Spleen (tissue), 11 donors: ENCODE measurements at regions not wholly inside any gene's neighbourhood (a gene's known extent, or its start where the extent isn't known, plus 50 kb on each side); places are given as distances from the start of the nearest gene placed in this dataset.

Experiments
- DNase-seq: peaks from one replicate; pipeline ENCODE4 v3.0.0-alpha.2; 2020
- H3K27ac ChIP-seq, 8 donors: fragments of 200-600 bp; sonication (generic) in 7 of 8; 1 replicate in 4 of 8; 2 replicates in 4 of 8; pipeline versions ENCODE4 v1.5.0 to v1.8.0; 2016 to 2021; ENCODE audit warnings: inconsistent platforms in 4 of 8, mild to moderate bottlenecking in 4 of 8, moderate library complexity in 1 of 8
- H3K27me3 ChIP-seq, 7 donors: fragments of 200-600 bp; sonication (generic) in 6 of 7; replicated peaks in 1 of 7; 1 replicate in 4 of 7; 2 replicates in 3 of 7; pipeline versions ENCODE4 v1.5.0 to v1.8.0; 2016 to 2021; ENCODE audit warnings: inconsistent platforms in 3 of 7, mild to moderate bottlenecking in 1 of 7
- H3K36me3 ChIP-seq, 6 donors: fragments of 200-600 bp; sonication (generic) in 5 of 6; 1 replicate in 4 of 6; 2 replicates in 2 of 6; pipeline versions ENCODE4 v1.5.0 to v1.8.0; 2016 to 2021; ENCODE audit warnings: inconsistent platforms in 2 of 6
- H3K4me1 ChIP-seq, 6 donors: fragments of 200-600 bp; sonication (generic) in 5 of 6; 1 replicate in 3 of 6; 2 replicates in 3 of 6; pipeline versions ENCODE4 v1.5.0 to v1.8.0; 2016 to 2021; ENCODE audit warnings: inconsistent platforms in 3 of 6
- H3K4me3 ChIP-seq, 8 donors: fragments of 200-600 bp; sonication (generic) in 7 of 8; 1 replicate in 4 of 8; 2 replicates in 4 of 8; pipeline versions ENCODE4 v1.5.0 to v1.8.0; 2016 to 2021; ENCODE audit warnings: inconsistent platforms in 4 of 8, mild to moderate bottlenecking in 4 of 8, moderate library complexity in 2 of 8
- H3K9me3 ChIP-seq, 8 donors: fragments of 200-600 bp; sonication (generic) in 7 of 8; 1 replicate in 4 of 8; 2 replicates in 4 of 8; pipeline versions ENCODE4 v1.5.0 to v1.8.0; 2016 to 2021; ENCODE audit warnings: inconsistent platforms in 4 of 8
- CTCF ChIP-seq, 11 experiments: fragments of 200-600 bp in 7 of 11; fragments of 450-650 bp in 4 of 11; sonication (generic) in 4 of 11; IDR thresholded peaks in 8 of 11; conservative IDR thresholded peaks in 3 of 11; 1 replicate in 7 of 11; 2 replicates in 4 of 11; pipeline versions ENCODE4 v1.4.0 to v1.8.0; 2016 to 2021; ENCODE audit warnings: antibody characterized with exemption in 11 of 11, inconsistent platforms in 4 of 11, mild to moderate bottlenecking in 1 of 11
- POLR2A ChIP-seq, 3 donors: fragments of 450-650 bp; IDR thresholded peaks; one replicate each; pipeline ENCODE4 v1.5.1; 2017; ENCODE audit warnings: antibody characterized with exemption in 3 of 3, mild to moderate bottlenecking in 1 of 3
- POLR2AphosphoS5 ChIP-seq, 3 donors: sonication (generic); formaldehyde crosslinking; IDR thresholded peaks; one replicate each; pipeline ENCODE4 v1.5.1; 2017; ENCODE audit warnings: antibody characterized with exemption in 3 of 3
- WGBS, 5 donors: extraction: QIAGEN DNeasy Blood & Tissue Kit in 3 of 5; methylation state at CpG; one replicate each; pipeline versions ENCODE4 v1.1.5 to v1.1.7; 2013 to 2018; 5-methylcytosine and 5-hydroxymethylcytosine counted together
- intact Hi-C: fragments of 100-400 bp; cut with DNase I; formaldehyde crosslinking; loops from one replicate; pipeline ENCODE4 v1.15.0; 2023; ENCODE audit warnings: low total_unique reads
- donor health status: healthy with polysubstance abuse.
- donor health status: DM: no; HTN: no; CAD: no; lungs with moderate emphysema.
- donor health status: DM: no; HTN: no; CAD: no.
- donor health status: Bipolar disorder and iron deficiency.
- donor health status: healthy.
- donor health status: DM: no; HTN: no; CAD: no.
- donor health status: DM: yes; HTN: yes; CAD: no.

- Histone ChIP-seq H3K4me3 (no peak overlapping the region), H3K9me3 (peaks cover 0 to 11% (median 2%) of the 10 kb centered on the region in 8 donors), H3K36me3 (no peaks in the 10 kb centered on the region), H3K4me1 (no peaks in the 10 kb centered on the region), H3K27me3 (no peaks in the 10 kb centered on the region), H3K27ac (no peak overlapping the region)
- intact Hi-C loops = no loop called here
- 41 to 67% (median 56%) methylated on average over 4 of the region's 4 CpGs for WGBS, 5 donors
- no peak for TF ChIP-seq POLR2AphosphoS5 (IDR thresholded peaks at IDR 0.05)
- no peak for TF ChIP-seq POLR2A (IDR thresholded peaks at IDR 0.05)
- no peak for TF ChIP-seq CTCF (IDR thresholded peaks at IDR 0.05 in 8 of 11, conservative IDR thresholded peaks at IDR 0.05 in 3 of 11)
- no peak for DNase-seq
Measured at GRCh38 chr5:29780401-29780800, 1413.1 kb upstream of the CDH6 start.

GRCh38 chr5:29779141-29779540, 1414.3 kb upstream of the CDH6 start:
- Histone ChIP-seq H3K4me1 (no peaks in the 10 kb centered on the region), H3K36me3 (no peaks in the 10 kb centered on the region), H3K4me3 (no peak overlapping the region), H3K9me3 (peaks cover 0 to 11% (median 2%) of the 10 kb centered on the region in 8 donors), H3K27ac (no peak overlapping the region), H3K27me3 (no peaks in the 10 kb centered on the region)
- no peak for DNase-seq
- 58 to 70% (median 65%) methylated on average over 3 of the region's 3 CpGs for WGBS, 5 donors
- intact Hi-C loops = no loop called here
- TF ChIP-seq CTCF (IDR thresholded peaks at IDR 0.05 in 8 of 11, conservative IDR thresholded peaks at IDR 0.05 in 3 of 11) (no peak), POLR2AphosphoS5 (IDR thresholded peaks at IDR 0.05) (no peak), POLR2A (IDR thresholded peaks at IDR 0.05) (no peak)

GRCh38 chr5:29777373-29777772, 1416.1 kb upstream of the CDH6 start:
- intact Hi-C loops = no loop called here
- TF ChIP-seq POLR2A (IDR thresholded peaks at IDR 0.05) (no peak), CTCF (IDR thresholded peaks at IDR 0.05 in 8 of 11, conservative IDR thresholded peaks at IDR 0.05 in 3 of 11) (no peak), POLR2AphosphoS5 (IDR thresholded peaks at IDR 0.05) (no peak)

GRCh38 chr5:29770936-29771335, 1422.5 kb upstream of the CDH6 start:
- Histone ChIP-seq H3K27ac (no peak overlapping the region), H3K9me3 (peaks cover 0 to 23% (median 10%) of the 10 kb centered on the region in 8 donors), H3K36me3 (no peaks in the 10 kb centered on the region), H3K4me1 (no peaks in the 10 kb centered on the region), H3K27me3 (no peaks in the 10 kb centered on the region), H3K4me3 (no peak overlapping the region)
- intact Hi-C loops = no loop called here
- 50 to 60% (median 53%) methylated on average over 2 of the region's 2 CpGs for WGBS, 5 donors
- DNase-seq = no peak
- TF ChIP-seq POLR2AphosphoS5 (IDR thresholded peaks at IDR 0.05) (no peak), CTCF (IDR thresholded peaks at IDR 0.05 in 8 of 11, conservative IDR thresholded peaks at IDR 0.05 in 3 of 11) (no peak), POLR2A (IDR thresholded peaks at IDR 0.05) (no peak)

More at GRCh38 chr5:29777373-29777772, 1416.1 kb upstream of the CDH6 start:
- no peaks in the 10 kb centered on the region for H3K36me3 ChIP-seq
- no peak overlapping the region for H3K27ac ChIP-seq
- DNase-seq = no peak
- 71 to 92% (median 78%) methylated on average over 3 of the region's 3 CpGs for WGBS, 5 donors
- H3K4me3 ChIP-seq = no peak overlapping the region
- no peaks in the 10 kb centered on the region for H3K4me1 ChIP-seq
- H3K9me3 ChIP-seq = peaks cover 0 to 11% (median 2%) of the 10 kb centered on the region in 8 donors
- no peaks in the 10 kb centered on the region for H3K27me3 ChIP-seq
